ENCODE measurements at regions not wholly inside any gene's neighbourhood (a gene's known extent, or its start where the extent isn't known, plus 50 kb on each side); places are given as distances from the start of the nearest gene placed in this dataset.
A peak's percentile ranks its signal among the peaks of the same experiment; 100 is the strongest.

DNA sequence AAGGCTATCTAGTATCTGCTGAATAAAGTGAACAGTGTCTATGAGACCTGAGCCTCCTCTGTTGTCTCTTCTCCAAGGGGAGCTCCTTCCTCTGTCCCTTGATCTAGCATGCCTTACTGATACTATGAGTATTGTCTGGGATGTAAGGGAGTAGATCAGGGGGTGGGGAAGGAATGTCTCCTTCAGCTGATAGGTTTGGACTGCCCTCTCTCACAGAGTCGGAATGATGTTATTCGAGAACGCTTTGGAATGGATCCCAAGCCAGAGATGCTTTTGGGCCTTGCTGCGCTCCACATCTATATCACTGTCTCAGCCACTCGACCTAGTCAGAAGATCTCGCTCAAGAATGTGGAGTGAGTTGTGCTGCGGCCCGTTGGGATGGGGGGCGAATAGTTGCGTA is 68.3 kb upstream of the PRPS1 start:
- H3K36me3 ChIP-seq (ENCODE audit: insufficient read depth, low read length): no peaks in the 10 kb centered on the region
- 94% methylated on average over 10 of the region's 10 CpGs for WGBS
- H3K4me1 ChIP-seq (ENCODE audit: insufficient read depth, low read length): peaks cover 33% of the 10 kb centered on the region
- no peaks in the 10 kb centered on the region for H3K27me3 ChIP-seq (ENCODE audit: insufficient read depth, low read length)
- H3K9me3 ChIP-seq (ENCODE audit: insufficient read depth, low read depth, low read length): no peaks in the 10 kb centered on the region
- no peak overlapping the region for H3K27ac ChIP-seq (ENCODE audit: low read depth, low read length)
- no peak overlapping the region for H3K9ac ChIP-seq (ENCODE audit: low read depth, low read length)
- H3K4me3 ChIP-seq (ENCODE audit: low read length): no peak overlapping the region

DNA sequence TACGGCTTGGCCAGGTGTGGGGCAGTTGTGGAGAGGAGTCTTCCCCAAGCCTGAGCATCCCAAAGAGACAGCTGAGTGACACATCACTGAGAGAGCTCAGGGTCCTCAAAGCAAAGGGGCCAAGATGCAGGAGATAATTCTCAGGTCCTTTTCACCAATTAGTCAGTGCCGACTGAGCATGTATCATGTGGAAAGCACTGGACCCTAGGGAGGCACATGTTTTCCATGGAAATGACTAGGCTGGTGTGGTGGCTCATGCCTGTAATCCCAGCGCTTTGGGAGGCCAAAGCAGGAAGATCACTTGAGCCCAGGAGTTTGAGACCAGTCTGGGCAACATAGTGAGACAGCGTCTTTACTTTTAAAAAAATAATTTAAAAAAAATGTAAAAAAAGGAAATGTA is 67.3 kb upstream of the PRPS1 start:
- Histone ChIP-seq H3K4me1 (ENCODE audit: insufficient read depth, low read length) (peaks cover 37% of the 10 kb centered on the region), H3K4me3 (ENCODE audit: low read length) (no peak overlapping the region), H3K27ac (ENCODE audit: low read depth, low read length) (peak overlapping the region; percentile 80; the same call in 1 of the 2 replicates), H3K9me3 (ENCODE audit: insufficient read depth, low read depth, low read length) (no peaks in the 10 kb centered on the region), H3K36me3 (ENCODE audit: insufficient read depth, low read length) (no peaks in the 10 kb centered on the region), H3K27me3 (ENCODE audit: insufficient read depth, low read length) (no peaks in the 10 kb centered on the region), H3K9ac (ENCODE audit: low read depth, low read length) (no peak overlapping the region)
- 87% methylated on average over 3 of the region's 4 CpGs for WGBS

- H3K27me3 ChIP-seq (ENCODE audit: insufficient read depth, low read length): no peaks in the 10 kb centered on the region
- peak overlapping the region; percentile 80; the same call in 1 of the 2 replicates for H3K27ac ChIP-seq (ENCODE audit: low read depth, low read length)
- 0 out of 2 replicates have a peak overlapping the region, but pooled peaks have one; percentile 27 for H3K9ac ChIP-seq (ENCODE audit: low read depth, low read length)
- H3K36me3 ChIP-seq (ENCODE audit: insufficient read depth, low read length): no peaks in the 10 kb centered on the region
- H3K4me1 ChIP-seq (ENCODE audit: insufficient read depth, low read length): peaks cover 40% of the 10 kb centered on the region
- H3K4me3 ChIP-seq (ENCODE audit: low read length): no peak overlapping the region
- 12% methylated on average over 7 of the region's 7 CpGs for WGBS
- no peaks in the 10 kb centered on the region for H3K9me3 ChIP-seq (ENCODE audit: insufficient read depth, low read depth, low read length)
Measured at GRCh38 chrX:107561468-107562215, 66.7 kb upstream of the PRPS1 start.

DNA sequence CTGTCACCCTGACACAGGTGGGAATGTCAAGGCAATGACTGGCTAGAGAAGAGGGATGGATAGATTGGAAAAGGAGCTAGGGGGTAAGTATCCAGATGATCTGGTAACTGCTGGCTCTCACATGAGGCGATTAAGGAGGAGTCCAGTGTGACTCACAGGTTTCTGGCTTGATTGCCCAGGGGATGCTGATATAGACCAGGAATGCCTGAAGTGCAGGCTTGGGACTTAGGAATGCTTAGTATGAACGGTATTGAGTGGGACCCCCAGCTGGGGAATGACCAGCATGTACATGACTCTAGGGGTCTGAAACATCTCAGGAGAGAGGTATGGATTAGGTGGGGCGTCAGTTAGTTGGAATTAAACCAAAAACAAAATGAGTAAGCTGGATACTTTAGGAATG is 65.8 kb upstream of the PRPS1 start:
- no peak overlapping the region for H3K27ac ChIP-seq (ENCODE audit: low read depth, low read length)
- H3K9me3 ChIP-seq (ENCODE audit: insufficient read depth, low read depth, low read length): no peaks in the 10 kb centered on the region
- no peak overlapping the region for H3K4me3 ChIP-seq (ENCODE audit: low read length)
- H3K9ac ChIP-seq (ENCODE audit: low read depth, low read length): no peak overlapping the region
- H3K4me1 ChIP-seq (ENCODE audit: insufficient read depth, low read length): peaks cover 46% of the 10 kb centered on the region
- H3K27me3 ChIP-seq (ENCODE audit: insufficient read depth, low read length): no peaks in the 10 kb centered on the region
- 70% methylated on average over 3 of the region's 3 CpGs for WGBS
- H3K36me3 ChIP-seq (ENCODE audit: insufficient read depth, low read length): no peaks in the 10 kb centered on the region

DNA sequence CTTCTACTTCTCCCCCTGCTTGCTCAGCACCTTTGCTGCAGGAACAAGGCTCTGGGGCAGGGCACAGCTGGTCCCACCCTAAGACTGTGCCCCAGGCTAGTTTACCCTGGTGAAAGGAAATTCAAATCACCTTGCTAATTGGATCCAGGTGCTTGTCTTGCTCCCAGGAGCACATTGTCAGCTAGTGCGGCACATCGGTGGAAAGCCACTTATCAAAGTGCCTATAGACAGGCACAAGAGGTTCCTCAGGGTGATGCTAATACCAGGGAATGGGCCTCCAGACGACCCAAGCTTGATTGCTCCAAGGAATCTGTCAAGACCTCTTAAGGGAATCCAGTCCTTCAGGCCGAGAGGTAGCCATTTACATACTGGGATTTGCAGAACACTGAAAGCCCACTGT is 64.5 kb upstream of the PRPS1 start:
- WGBS: 19% methylated on average over 4 of the region's 4 CpGs
- Histone ChIP-seq H3K9me3 (ENCODE audit: insufficient read depth, low read depth, low read length) (no peaks in the 10 kb centered on the region), H3K4me3 (ENCODE audit: low read length) (no peak overlapping the region)

DNA sequence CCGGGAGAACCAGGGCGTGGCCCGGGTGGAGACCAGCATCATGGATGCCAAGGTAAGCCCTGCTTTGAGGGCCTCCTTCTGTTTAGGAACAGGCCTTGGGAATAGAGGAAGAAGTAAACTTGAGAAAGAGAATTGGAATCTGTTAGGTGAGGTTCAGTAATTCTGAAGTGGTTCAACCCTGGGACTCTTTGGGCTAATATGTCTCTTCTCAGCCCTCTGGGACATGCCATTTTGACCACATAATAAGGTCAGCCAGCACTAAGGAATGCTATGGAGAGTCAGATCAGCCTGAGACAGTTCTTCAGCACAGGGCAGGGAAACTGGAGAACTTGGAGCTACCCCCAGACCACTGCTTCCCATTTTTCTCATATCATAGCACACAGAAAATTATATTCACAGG is 63.3 kb upstream of the PRPS1 start:
- H3K4me3 ChIP-seq (ENCODE audit: low read length): no peak overlapping the region
- peaks cover 46% of the 10 kb centered on the region for H3K4me1 ChIP-seq (ENCODE audit: insufficient read depth, low read length)
- H3K27ac ChIP-seq (ENCODE audit: low read depth, low read length): no peak overlapping the region
- no peaks in the 10 kb centered on the region for H3K9me3 ChIP-seq (ENCODE audit: insufficient read depth, low read depth, low read length)
- 94% methylated on average over 3 of the region's 3 CpGs for WGBS
- no peaks in the 10 kb centered on the region for H3K36me3 ChIP-seq (ENCODE audit: insufficient read depth, low read length)
- H3K9ac ChIP-seq (ENCODE audit: low read depth, low read length): no peak overlapping the region
- no peaks in the 10 kb centered on the region for H3K27me3 ChIP-seq (ENCODE audit: insufficient read depth, low read length)

More for the DNA sequence above, 64.5 kb upstream of the PRPS1 start:
- Histone ChIP-seq H3K27ac (ENCODE audit: low read depth, low read length) (peak overlapping the region; percentile 49; the same call in 1 of the 2 replicates), H3K4me1 (ENCODE audit: insufficient read depth, low read length) (peaks cover 46% of the 10 kb centered on the region), H3K36me3 (ENCODE audit: insufficient read depth, low read length) (no peaks in the 10 kb centered on the region), H3K9ac (ENCODE audit: low read depth, low read length) (no peak overlapping the region), H3K27me3 (ENCODE audit: insufficient read depth, low read length) (no peaks in the 10 kb centered on the region)

- no peak overlapping the region for H3K4me3 ChIP-seq (ENCODE audit: low read length)
- H3K27ac ChIP-seq (ENCODE audit: low read depth, low read length): no peak overlapping the region; the same call in 1 of the 2 replicates
- H3K9me3 ChIP-seq (ENCODE audit: insufficient read depth, low read depth, low read length): no peaks in the 10 kb centered on the region
- peaks cover 46% of the 10 kb centered on the region for H3K4me1 ChIP-seq (ENCODE audit: insufficient read depth, low read length)
- no peaks in the 10 kb centered on the region for H3K27me3 ChIP-seq (ENCODE audit: insufficient read depth, low read length)
- WGBS: 44% methylated on average over 7 of the region's 7 CpGs
- no peaks in the 10 kb centered on the region for H3K36me3 ChIP-seq (ENCODE audit: insufficient read depth, low read length)
- H3K9ac ChIP-seq (ENCODE audit: low read depth, low read length): no peak overlapping the region
Measured at GRCh38 chrX:107565931-107566603, 62.2 kb upstream of the PRPS1 start.

DNA sequence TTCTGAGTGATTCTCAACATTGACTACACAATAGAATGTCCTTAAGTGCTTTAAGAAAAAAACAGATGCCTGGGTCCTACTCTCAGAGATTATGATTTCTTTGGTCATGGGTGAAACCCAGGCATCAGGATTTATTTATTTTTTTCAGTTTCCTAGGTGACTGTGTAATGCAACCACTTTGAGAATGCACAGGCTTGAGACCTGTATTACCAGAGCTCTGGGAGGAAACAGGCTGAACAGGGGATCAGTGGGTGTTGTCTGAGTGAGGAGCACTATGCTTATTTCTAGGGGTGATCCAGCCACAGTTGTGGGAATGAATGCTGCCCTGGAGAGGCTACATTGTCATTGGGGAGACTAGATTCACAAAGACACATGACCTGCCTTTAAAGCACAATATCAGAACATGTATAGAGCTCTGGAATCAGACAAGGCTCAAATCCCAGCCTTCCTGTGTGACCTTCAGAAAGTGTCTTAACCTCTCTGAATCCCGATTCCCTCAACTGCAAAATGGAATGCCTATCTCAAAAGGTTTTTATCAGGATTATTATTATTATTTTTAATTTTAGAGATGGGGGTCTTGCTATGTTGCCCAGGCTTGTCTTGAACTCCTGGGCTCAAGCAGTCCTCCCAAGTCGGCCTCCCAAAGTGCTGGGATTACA is 61.6 kb upstream of the PRPS1 start:
- Histone ChIP-seq H3K27ac (ENCODE audit: low read depth, low read length) (peak overlapping the region; percentile 49; the same call in 1 of the 2 replicates), H3K4me3 (ENCODE audit: low read length) (no peak overlapping the region), H3K4me1 (ENCODE audit: insufficient read depth, low read length) (peaks cover 42% of the 10 kb centered on the region), H3K9ac (ENCODE audit: low read depth, low read length) (no peak overlapping the region), H3K27me3 (ENCODE audit: insufficient read depth, low read length) (no peaks in the 10 kb centered on the region), H3K9me3 (ENCODE audit: insufficient read depth, low read depth, low read length) (no peaks in the 10 kb centered on the region), H3K36me3 (ENCODE audit: insufficient read depth, low read length) (no peaks in the 10 kb centered on the region)
- 80% methylated on average over 1 of the region's 2 CpGs for WGBS

DNA sequence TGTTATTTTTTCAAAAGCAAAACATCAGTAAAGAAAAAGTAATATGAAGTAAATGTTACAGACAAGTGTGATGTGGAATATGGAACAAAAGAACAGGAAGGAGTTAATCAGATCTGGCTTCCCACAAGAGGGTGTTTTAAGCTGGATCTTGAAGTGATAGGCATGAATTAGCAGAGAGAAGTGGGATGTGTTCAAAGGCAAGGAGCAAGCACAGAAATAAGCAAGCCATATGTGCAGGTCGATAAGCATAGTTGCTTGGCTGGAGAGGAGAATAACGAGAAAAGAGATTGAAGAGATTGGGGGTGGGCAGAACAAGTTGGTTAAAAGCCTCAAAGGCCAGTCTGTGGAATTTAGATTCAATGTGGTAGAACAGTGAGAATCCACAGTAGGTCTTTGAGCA is 60.9 kb upstream of the PRPS1 start:
- Histone ChIP-seq H3K27ac (ENCODE audit: low read depth, low read length) (no peak overlapping the region), H3K9me3 (ENCODE audit: insufficient read depth, low read depth, low read length) (no peaks in the 10 kb centered on the region), H3K9ac (ENCODE audit: low read depth, low read length) (no peak overlapping the region), H3K4me3 (ENCODE audit: low read length) (no peak overlapping the region), H3K27me3 (ENCODE audit: insufficient read depth, low read length) (no peaks in the 10 kb centered on the region), H3K4me1 (ENCODE audit: insufficient read depth, low read length) (peaks cover 36% of the 10 kb centered on the region), H3K36me3 (ENCODE audit: insufficient read depth, low read length) (no peaks in the 10 kb centered on the region)
- WGBS: 78% methylated on average over 2 of the region's 2 CpGs

DNA sequence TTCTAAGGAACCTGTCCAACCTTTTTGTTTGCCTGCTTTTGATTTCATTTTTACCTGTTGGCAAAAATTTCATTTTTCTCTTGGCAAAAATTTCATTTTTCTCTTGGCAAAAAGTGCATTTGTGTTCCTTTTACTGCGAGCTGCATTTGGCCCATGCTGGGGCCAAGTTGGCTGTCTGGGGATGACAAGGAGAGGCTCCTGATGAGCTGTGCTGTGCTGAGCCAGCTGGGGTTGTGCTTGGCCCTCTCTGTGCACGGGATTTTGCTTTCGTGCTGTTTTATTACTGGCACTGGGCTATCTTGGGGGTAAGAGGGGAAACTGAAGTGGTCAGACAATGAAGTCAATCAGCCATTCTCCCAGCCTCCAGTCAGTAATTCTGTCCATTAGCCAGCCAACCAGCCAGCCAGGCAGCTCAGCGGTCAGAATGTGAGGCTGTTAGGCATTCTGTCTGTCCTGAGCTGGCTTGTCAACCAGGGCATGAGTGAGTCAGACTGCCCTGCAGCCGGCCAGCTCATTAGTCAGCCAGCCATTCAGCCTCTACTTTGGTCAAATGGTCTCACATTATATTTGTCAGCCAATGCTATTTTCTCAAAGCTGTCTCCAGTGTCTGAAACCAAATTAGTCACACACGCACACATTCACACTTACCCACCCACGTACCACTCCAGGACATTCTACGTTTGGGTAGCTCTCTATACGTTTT is 56.9 kb upstream of the PRPS1 start:
- Histone ChIP-seq H3K9me3 (ENCODE audit: insufficient read depth, low read depth, low read length) (no peaks in the 10 kb centered on the region), H3K9ac (ENCODE audit: low read depth, low read length) (no peak overlapping the region), H3K27ac (ENCODE audit: low read depth, low read length) (no peak overlapping the region), H3K27me3 (ENCODE audit: insufficient read depth, low read length) (no peaks in the 10 kb centered on the region), H3K36me3 (ENCODE audit: insufficient read depth, low read length) (no peaks in the 10 kb centered on the region), H3K4me3 (ENCODE audit: low read length) (no peak overlapping the region), H3K4me1 (ENCODE audit: insufficient read depth, low read length) (peaks cover 8% of the 10 kb centered on the region)
- WGBS: 76% methylated on average over 6 of the region's 9 CpGs

DNA sequence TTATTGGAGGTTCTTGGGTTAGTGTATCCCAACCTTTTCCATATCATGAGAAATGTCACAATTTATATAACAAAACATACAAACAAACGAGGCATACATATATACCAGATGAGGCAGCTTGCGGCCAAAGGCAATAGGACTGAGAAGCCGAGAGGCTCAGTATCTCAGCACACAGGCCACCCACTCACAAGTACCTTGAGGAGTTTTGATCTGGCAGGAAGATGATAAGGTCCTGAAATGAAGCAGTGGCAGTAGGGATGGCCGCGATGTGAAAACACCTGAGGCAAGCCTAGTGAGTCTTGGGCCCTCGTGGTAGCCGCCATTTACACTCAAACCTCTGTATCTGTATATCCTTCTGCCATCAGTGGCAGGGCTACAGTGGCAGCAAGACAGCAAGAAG is 55.3 kb upstream of the PRPS1 start:
- Histone ChIP-seq H3K4me1 (ENCODE audit: insufficient read depth, low read length) (no peaks in the 10 kb centered on the region; the same call in 1 of the 2 replicates), H3K4me3 (ENCODE audit: low read length) (no peak overlapping the region), H3K27ac (ENCODE audit: low read depth, low read length) (no peak overlapping the region), H3K36me3 (ENCODE audit: insufficient read depth, low read length) (no peaks in the 10 kb centered on the region), H3K9ac (ENCODE audit: low read depth, low read length) (no peak overlapping the region), H3K9me3 (ENCODE audit: insufficient read depth, low read depth, low read length) (no peaks in the 10 kb centered on the region), H3K27me3 (ENCODE audit: insufficient read depth, low read length) (no peaks in the 10 kb centered on the region)
- 95% methylated on average over 7 of the region's 7 CpGs for WGBS

Data from HUES64 (cell line).